Fibroblast of lung (primary cell): ENCODE measurements at regions not wholly inside any gene's neighbourhood (a gene's known extent, or its start where the extent isn't known, plus 50 kb on each side); places are given as distances from the start of the nearest gene placed in this dataset.

Experiments used
- DNase-seq, 2 donors: peaks; one replicate each; pipeline versions ENCODE4 v3.0.0 to v3.0.0-alpha.2; 2010; ENCODE audit warnings: low read depth in 2 of 2
- H2AFZ ChIP-seq: 2 replicates; pipeline ENCODE4 v1.5.1; 2012; ENCODE audit warnings: low read length, control low read depth, inconsistent platforms
- H3K27ac ChIP-seq: 2 replicates; pipeline ENCODE4 v1.5.1; 2011; ENCODE audit warnings: low read length, control low read depth; ENCODE audit not compliant: insufficient read depth
- H3K27me3 ChIP-seq: 2 replicates; pipeline ENCODE4 v1.5.1; 2011; ENCODE audit warnings: mild to moderate bottlenecking, low read length; ENCODE audit not compliant: control insufficient read depth, insufficient read depth
- H3K36me3 ChIP-seq: 2 replicates; pipeline ENCODE4 v1.5.1; 2011; ENCODE audit warnings: low read length; ENCODE audit not compliant: control insufficient read depth, insufficient read depth
- H3K4me1 ChIP-seq: 2 replicates; pipeline ENCODE4 v1.5.1; 2011; ENCODE audit warnings: low read length; ENCODE audit not compliant: control insufficient read depth, insufficient read depth; ENCODE audit errors: extremely low read depth
- H3K4me2 ChIP-seq: 2 replicates; pipeline ENCODE4 v1.5.1; 2011; ENCODE audit warnings: low read length, control low read depth; ENCODE audit not compliant: insufficient read depth; ENCODE audit errors: extremely low read depth
- H3K4me3 ChIP-seq, 4 experiments: fragments of 200-600 bp in 1 of 4; sonication (generic) in 1 of 4; replicated peaks in 1 of 4; 2 replicates each; pipeline ENCODE4 v1.5.1; 2011 to 2016; ENCODE audit warnings: low read length in 4 of 4, low read depth in 3 of 4, mild to moderate bottlenecking in 3 of 4, control low read depth in 2 of 4, inconsistent platforms in 1 of 4, mixed read lengths in 1 of 4; ENCODE audit not compliant: insufficient read depth in 1 of 4; ENCODE audit errors: control extremely low read depth in 1 of 4
- H3K79me2 ChIP-seq: 2 replicates; pipeline ENCODE4 v1.5.1; 2012; ENCODE audit warnings: mild to moderate bottlenecking, low read length, inconsistent platforms; ENCODE audit not compliant: control insufficient read depth, insufficient read depth
- H3K9ac ChIP-seq: 2 replicates; pipeline ENCODE4 v1.5.1; 2011; ENCODE audit warnings: mild to moderate bottlenecking, low read length, control low read depth; ENCODE audit not compliant: insufficient read depth
- H3K9me3 ChIP-seq: 2 replicates; pipeline ENCODE4 v1.5.1; 2012; ENCODE audit warnings: low read depth, low read length; ENCODE audit not compliant: control insufficient read depth, insufficient read depth
- H4K20me1 ChIP-seq: 2 replicates; pipeline ENCODE4 v1.5.1; 2011; ENCODE audit warnings: low read length; ENCODE audit not compliant: control insufficient read depth, insufficient read depth; ENCODE audit errors: extremely low read depth
- CTCF ChIP-seq, 2 donors: IDR thresholded peaks in 1 of 2; conservative IDR thresholded peaks in 1 of 2; 1 replicate in 1 of 2; 2 replicates in 1 of 2; pipeline ENCODE4 v1.5.1; 2011 to 2012; ENCODE audit warnings: low read length in 2 of 2, control low read depth in 1 of 2, inconsistent platforms in 1 of 2, low read depth in 1 of 2, mild to moderate bottlenecking in 1 of 2
- EZH2 ChIP-seq: IDR thresholded peaks from 2 replicates; pipeline ENCODE4 v1.5.1; 2012; ENCODE audit warnings: low read length, control low read depth, mild to moderate bottlenecking; ENCODE audit errors: missing control alignments

GRCh38 chr11:69416762-69417698, 64.4 kb upstream of the LINC01488 start:
- Histone ChIP-seq H2AFZ (no peak overlapping the region), H3K4me1 (peaks cover 18% of the 10 kb centered on the region)
- DNase-seq: peak in 1 of 2 donors; percentile 43

GRCh38 chr11:69417699-69418085, 63.8 kb upstream of the LINC01488 start:
- H3K9me3 ChIP-seq: no peaks in the 10 kb centered on the region
- no peak overlapping the region for H2AFZ ChIP-seq
- TF ChIP-seq EZH2 (no peak), CTCF (conservative IDR thresholded peaks at IDR 0.05 in 1 of 2, IDR thresholded peaks at IDR 0.05 in 1 of 2; ENCODE audit: low read depth in 1 of 2, low read length in 2 of 2) (no peak)
- H3K27me3 ChIP-seq: no peaks in the 10 kb centered on the region
- H3K79me2 ChIP-seq: no peaks in the 10 kb centered on the region
- DNase-seq: no peak
- H3K27ac ChIP-seq: no peak overlapping the region
- no peak overlapping the region for H3K4me2 ChIP-seq
- H3K36me3 ChIP-seq: no peaks in the 10 kb centered on the region
- no peaks in the 10 kb centered on the region for H4K20me1 ChIP-seq
- H3K4me1 ChIP-seq: peaks cover 18% of the 10 kb centered on the region
- H3K4me3 ChIP-seq: no peak overlapping the region
- H3K9ac ChIP-seq: no peak overlapping the region

More at GRCh38 chr11:69416762-69417698, 64.4 kb upstream of the LINC01488 start:
- Histone ChIP-seq H3K4me3 (no peak overlapping the region), H3K9me3 (no peaks in the 10 kb centered on the region), H4K20me1 (no peaks in the 10 kb centered on the region), H3K36me3 (no peaks in the 10 kb centered on the region), H3K27ac (no peak overlapping the region), H3K79me2 (no peaks in the 10 kb centered on the region), H3K9ac (no peak overlapping the region), H3K4me2 (no peak overlapping the region), H3K27me3 (no peaks in the 10 kb centered on the region)
- TF ChIP-seq EZH2 (no peak), CTCF (conservative IDR thresholded peaks at IDR 0.05 in 1 of 2, IDR thresholded peaks at IDR 0.05 in 1 of 2; ENCODE audit: low read depth in 1 of 2, low read length in 2 of 2) (no peak)

- Histone ChIP-seq H3K27ac (no peak overlapping the region), H3K9ac (no peak overlapping the region), H2AFZ (no peak overlapping the region), H3K4me2 (no peak overlapping the region), H3K4me3 (no peak overlapping the region), H3K79me2 (no peaks in the 10 kb centered on the region), H4K20me1 (no peaks in the 10 kb centered on the region), H3K27me3 (no peaks in the 10 kb centered on the region), H3K4me1 (peaks cover 18% of the 10 kb centered on the region), H3K36me3 (no peaks in the 10 kb centered on the region), H3K9me3 (no peaks in the 10 kb centered on the region)
- TF ChIP-seq CTCF (conservative IDR thresholded peaks at IDR 0.05 in 1 of 2, IDR thresholded peaks at IDR 0.05 in 1 of 2; ENCODE audit: low read depth in 1 of 2, low read length in 2 of 2) (no peak), EZH2 (no peak)
- no peak for DNase-seq
Observed at GRCh38 chr11:69418576-69419296, 62.7 kb upstream of the LINC01488 start.
